H9 (cell line): ENCODE measurements at regions not wholly inside any gene's neighbourhood (a gene's known extent, or its start where the extent isn't known, plus 50 kb on each side); places are given as distances from the start of the nearest gene placed in this dataset.

Experiments
- DNase-seq: peaks from one replicate; pipeline ENCODE4 v3.0.0-alpha.2; 2017
- H2AFZ ChIP-seq: one replicate; pipeline ENCODE4 v1.6.1; 2013; ENCODE audit warnings: mild to moderate bottlenecking, low read length, control low read depth, moderate library complexity
- H2AK5ac ChIP-seq: 2 replicates; pipeline ENCODE4 v1.6.1; 2013; ENCODE audit warnings: low read length, control low read depth, mixed read lengths; ENCODE audit not compliant: insufficient read length
- H2BK120ac ChIP-seq: one replicate; pipeline ENCODE4 v1.6.1; 2013; ENCODE audit warnings: low read depth, mild to moderate bottlenecking, low read length, control low read depth, inconsistent platforms; ENCODE audit not compliant: poor library complexity, severe bottlenecking
- H2BK12ac ChIP-seq: 2 replicates; pipeline ENCODE4 v1.6.1; 2013; ENCODE audit warnings: low read length, control low read depth, mixed read lengths, low read depth; ENCODE audit not compliant: insufficient read length
- H2BK15ac ChIP-seq: 2 replicates; pipeline ENCODE4 v1.6.1; 2013; ENCODE audit warnings: low read depth, low read length, control low read depth
- H2BK20ac ChIP-seq: one replicate; pipeline ENCODE4 v1.6.1; 2013; ENCODE audit warnings: low read depth, mild to moderate bottlenecking, low read length, control low read depth, inconsistent platforms; ENCODE audit not compliant: poor library complexity, severe bottlenecking
- H2BK5ac ChIP-seq: 2 replicates; pipeline ENCODE4 v1.6.1; 2013; ENCODE audit warnings: low read length, control low read depth, mixed read lengths; ENCODE audit not compliant: insufficient read length
- H3K14ac ChIP-seq: 2 replicates; pipeline ENCODE4 v1.6.1; 2013; ENCODE audit warnings: low read length, control low read depth; ENCODE audit not compliant: insufficient read depth
- H3K18ac ChIP-seq: 2 replicates; pipeline ENCODE4 v1.6.1; 2013; ENCODE audit warnings: low read depth, mild to moderate bottlenecking, mixed read lengths, low read length, control low read depth; ENCODE audit not compliant: insufficient read length
- H3K23ac ChIP-seq: 2 replicates; pipeline ENCODE4 v1.6.1; 2013; ENCODE audit warnings: low read length, control low read depth, mixed read lengths, low read depth; ENCODE audit not compliant: insufficient read length
- H3K23me2 ChIP-seq: 2 replicates; pipeline ENCODE4 v1.6.1; 2013; ENCODE audit warnings: low read depth, mild to moderate bottlenecking, mixed read lengths, low read length, control low read depth; ENCODE audit not compliant: insufficient read length, poor library complexity, severe bottlenecking
- H3K27ac ChIP-seq: 2 replicates; pipeline ENCODE4 v1.5.1; 2013; ENCODE audit warnings: low read length, control low read depth, mixed read lengths, low read depth; ENCODE audit not compliant: insufficient read length
- H3K27me3 ChIP-seq: 2 replicates; pipeline ENCODE4 v1.6.1; 2013; ENCODE audit warnings: low read length, control low read depth, inconsistent platforms; ENCODE audit not compliant: insufficient read depth
- H3K4ac ChIP-seq: 2 replicates; pipeline ENCODE4 v1.6.1; 2013; ENCODE audit warnings: low read depth, mild to moderate bottlenecking, control low read depth, inconsistent platforms, low read length, moderate library complexity
- H3K4me1 ChIP-seq: 2 replicates; pipeline ENCODE4 v1.6.1; 2013; ENCODE audit warnings: low read length, control low read depth, inconsistent platforms; ENCODE audit not compliant: insufficient read depth
- H3K4me2 ChIP-seq: 2 replicates; pipeline ENCODE4 v1.6.1; 2013; ENCODE audit warnings: low read length, control low read depth, mixed read lengths; ENCODE audit not compliant: insufficient read length, insufficient read depth
- H3K56ac ChIP-seq: 2 replicates; pipeline ENCODE4 v1.6.1; 2013; ENCODE audit warnings: low read depth, mild to moderate bottlenecking, mixed read lengths, low read length, control low read depth; ENCODE audit not compliant: insufficient read length
- H3K79me1 ChIP-seq: 2 replicates; pipeline ENCODE4 v1.6.1; 2013; ENCODE audit warnings: low read depth, mild to moderate bottlenecking, moderate library complexity, low read length, control low read depth, inconsistent platforms; ENCODE audit not compliant: insufficient read depth, poor library complexity, severe bottlenecking
- H3K79me2 ChIP-seq: 2 replicates; pipeline ENCODE4 v1.6.1; 2013; ENCODE audit warnings: low read length, control low read depth, inconsistent platforms; ENCODE audit not compliant: insufficient read depth
- H3K9ac ChIP-seq: 2 replicates; pipeline ENCODE4 v1.6.1; 2013; ENCODE audit warnings: low read length, control low read depth, mixed read lengths; ENCODE audit not compliant: insufficient read length; ENCODE audit errors: extremely low read depth
- H3K9me3 ChIP-seq: one replicate; pipeline ENCODE4 v1.6.1; 2013; ENCODE audit warnings: low read depth, low read length, inconsistent platforms; ENCODE audit not compliant: control insufficient read depth
- H3T11ph ChIP-seq: one replicate; pipeline ENCODE4 v1.6.1; 2013; ENCODE audit warnings: mild to moderate bottlenecking, low read length, control low read depth, inconsistent platforms
- H4K20me1 ChIP-seq: one replicate; pipeline ENCODE4 v1.6.1; 2013; ENCODE audit not compliant: control insufficient read depth, insufficient read length, insufficient read depth
- H4K5ac ChIP-seq: 2 replicates; pipeline ENCODE4 v1.6.1; 2013; ENCODE audit warnings: low read depth, mild to moderate bottlenecking, mixed read lengths, low read length, control low read depth; ENCODE audit not compliant: insufficient read length
- H4K8ac ChIP-seq: replicated peaks from 2 replicates; pipeline ENCODE4 v1.6.1; 2013; ENCODE audit warnings: low read length, control low read depth, mixed read lengths, low read depth; ENCODE audit not compliant: insufficient read length
- H4K91ac ChIP-seq: 2 replicates; pipeline ENCODE4 v1.6.1; 2013; ENCODE audit warnings: low read depth, mild to moderate bottlenecking, moderate library complexity, mixed read lengths, low read length, control low read depth; ENCODE audit not compliant: insufficient read length
- H3K27ac Mint-ChIP-seq, 3 experiments: 2 replicates in 2 of 3; 3 replicates in 1 of 3; pipeline ENCODE4 v1.8.0; 2020 to 2021; ENCODE audit warnings: mixed read lengths in 3 of 3, mild to moderate bottlenecking in 1 of 3, moderate library complexity in 1 of 3
- H3K27me3 Mint-ChIP-seq: 2 replicates; pipeline ENCODE4 v1.8.0; 2021; ENCODE audit warnings: low read depth, mild to moderate bottlenecking, moderate library complexity, mixed read lengths
- H3K36me3 Mint-ChIP-seq, 3 experiments: 2 replicates in 2 of 3; 3 replicates in 1 of 3; pipeline ENCODE4 v1.8.0; 2020 to 2021; ENCODE audit warnings: low read depth in 3 of 3, mixed read lengths in 3 of 3; ENCODE audit not compliant: insufficient read depth in 1 of 3
- H3K4me1 Mint-ChIP-seq, 2 experiments: 2 replicates each; pipeline ENCODE4 v1.8.0; 2020; ENCODE audit warnings: mixed read lengths in 2 of 2
- H3K4me3 Mint-ChIP-seq, 2 experiments: 2 replicates in 1 of 2; 3 replicates in 1 of 2; pipeline ENCODE4 v1.8.0; 2020 to 2021; ENCODE audit warnings: mild to moderate bottlenecking in 2 of 2, mixed read lengths in 2 of 2, moderate library complexity in 1 of 2
- H3K9me3 Mint-ChIP-seq, 2 experiments: 2 replicates in 1 of 2; 3 replicates in 1 of 2; pipeline ENCODE4 v1.8.0; 2020; ENCODE audit warnings: mild to moderate bottlenecking in 2 of 2, mixed read lengths in 2 of 2, moderate library complexity in 1 of 2
- WGBS: extraction: QIAGEN DNeasy Blood & Tissue Kit; methylation state at CpG from one replicate; pipeline ENCODE4 v1.1.7; 2013; ENCODE audit warnings: missing lambda C conversion rate, low lambda C conversion rate, mixed read lengths; ENCODE audit not compliant: insufficient read length; ENCODE audit errors: extremely low coverage; 5-methylcytosine and 5-hydroxymethylcytosine counted together
- TF ChIP-seq, protein P1 (sequence below): fragments of 200-600 bp; sonication (generic); conservative IDR thresholded peaks from 3 replicates; pipeline ENCODE4 v1.8.0; 2021; ENCODE audit warnings: antibody characterized with exemption, mild to moderate bottlenecking

DNA sequence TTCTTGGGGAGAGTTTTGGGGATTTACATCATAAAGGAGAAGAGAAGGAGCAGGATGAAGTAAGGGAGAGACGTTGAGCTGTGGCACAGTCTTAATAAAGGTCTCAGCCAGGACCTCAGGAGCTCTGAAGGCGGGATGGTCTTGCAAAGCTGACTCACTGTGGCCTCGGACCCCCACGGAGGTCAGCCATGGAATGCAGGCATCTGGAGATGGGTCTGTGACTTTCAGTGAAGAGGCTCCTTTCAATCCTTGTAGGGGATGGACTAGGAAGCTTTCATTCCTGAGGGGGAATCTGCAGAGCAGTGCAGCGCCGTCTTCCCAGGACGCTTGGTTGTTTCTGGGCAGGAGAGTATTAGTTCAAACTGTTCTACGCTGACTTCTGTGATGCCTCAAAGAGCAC, 65.7 kb upstream of the BASP1 start:
- H3K27me3 ChIP-seq = peaks cover 2% of the 10 kb centered on the region; the same call in 1 of the 2 replicates
- TF ChIP-seq, protein P1, sequence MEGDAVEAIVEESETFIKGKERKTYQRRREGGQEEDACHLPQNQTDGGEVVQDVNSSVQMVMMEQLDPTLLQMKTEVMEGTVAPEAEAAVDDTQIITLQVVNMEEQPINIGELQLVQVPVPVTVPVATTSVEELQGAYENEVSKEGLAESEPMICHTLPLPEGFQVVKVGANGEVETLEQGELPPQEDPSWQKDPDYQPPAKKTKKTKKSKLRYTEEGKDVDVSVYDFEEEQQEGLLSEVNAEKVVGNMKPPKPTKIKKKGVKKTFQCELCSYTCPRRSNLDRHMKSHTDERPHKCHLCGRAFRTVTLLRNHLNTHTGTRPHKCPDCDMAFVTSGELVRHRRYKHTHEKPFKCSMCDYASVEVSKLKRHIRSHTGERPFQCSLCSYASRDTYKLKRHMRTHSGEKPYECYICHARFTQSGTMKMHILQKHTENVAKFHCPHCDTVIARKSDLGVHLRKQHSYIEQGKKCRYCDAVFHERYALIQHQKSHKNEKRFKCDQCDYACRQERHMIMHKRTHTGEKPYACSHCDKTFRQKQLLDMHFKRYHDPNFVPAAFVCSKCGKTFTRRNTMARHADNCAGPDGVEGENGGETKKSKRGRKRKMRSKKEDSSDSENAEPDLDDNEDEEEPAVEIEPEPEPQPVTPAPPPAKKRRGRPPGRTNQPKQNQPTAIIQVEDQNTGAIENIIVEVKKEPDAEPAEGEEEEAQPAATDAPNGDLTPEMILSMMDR = no peak
- Mint-ChIP-seq H3K4me1 (peaks cover 35 to 51% of the 10 kb centered on the region in 2 experiments), H3K27me3 (peaks cover 1% of the 10 kb centered on the region), H3K9me3 (no peaks in the 10 kb centered on the region; a peak in 1 of 5 replicates), H3K36me3 (peaks cover 0 to 4% (median 0%) of the 10 kb centered on the region in 3 experiments; a peak in 3 of 7 replicates), H3K4me3 (peak overlapping the region in 1 of 2 experiments; percentile 22; a peak in 3 of 5 replicates), H3K27ac (peak overlapping the region; percentile 72 to 88 (median 83); a peak in 6 of 7 replicates)
- no peaks in the 10 kb centered on the region for H3K79me1 ChIP-seq
- no CpG with 5 or more reads among the region's 8 CpGs for WGBS
- no peak overlapping the region for H2BK12ac ChIP-seq
- no peak overlapping the region for H3K18ac ChIP-seq
- no peaks in the 10 kb centered on the region for H3K23me2 ChIP-seq
- H3K9me3 ChIP-seq = no peaks in the 10 kb centered on the region
- peaks cover 6% of the 10 kb centered on the region; the same call in 1 of the 2 replicates for H3K4me1 ChIP-seq
- no peak overlapping the region for H2AFZ ChIP-seq
- no peak overlapping the region for H3K9ac ChIP-seq
- H2BK15ac ChIP-seq = no peak overlapping the region
- no peak overlapping the region for H2BK20ac ChIP-seq
- H4K91ac ChIP-seq = no peak overlapping the region
- H4K5ac ChIP-seq = no peak overlapping the region
- no peak overlapping the region for H3K4me2 ChIP-seq
- H3K4ac ChIP-seq = no peak overlapping the region
- H2AK5ac ChIP-seq = no peak overlapping the region
- H3K56ac ChIP-seq = no peak overlapping the region
- no peak overlapping the region for H3K23ac ChIP-seq
- no peaks in the 10 kb centered on the region for H4K20me1 ChIP-seq
- no peak overlapping the region for H2BK5ac ChIP-seq
- no peak overlapping the region for H2BK120ac ChIP-seq
- H3T11ph ChIP-seq = no peak overlapping the region
- DNase-seq = peak; percentile 64
- no peaks in the 10 kb centered on the region; the same call in 1 of the 2 replicates for H3K79me2 ChIP-seq
- H3K27ac ChIP-seq = no peak overlapping the region
- H4K8ac ChIP-seq = no peak overlapping the region
- no peak overlapping the region for H3K14ac ChIP-seq
